MCF 10A (cell line): ENCODE measurements at regions not wholly inside any gene's neighbourhood (a gene's known extent, or its start where the extent isn't known, plus 50 kb on each side); places are given as distances from the start of the nearest gene placed in this dataset.

Experiments
- BruUV-seq: library from RNA; stranded (reverse); fragments of 400-500 nt; replicated peaks from 2 replicates; lab custom pipeline; 2021; lab: Mats Ljungman, UMichigan
- CTCF ChIA-PET: fragments of 300-600 bp; sonication (Branson Sonifier 250); formaldehyde crosslinking; extraction: SDS; loops from one replicate; lab custom pipeline; 2021; ENCODE audit warnings: antibody characterized with exemption, inconsistent platforms; lab: Yijun Ruan, JAX
- POLR2A ChIA-PET: fragments of 300-600, 350-650 bp; sonication (Branson Sonifier 250); formaldehyde crosslinking; extraction: SDS; loops from one replicate; lab custom pipeline; 2020; ENCODE audit warnings: antibody characterized with exemption, inconsistent platforms; lab: Yijun Ruan, JAX
- DNase-seq: peaks from one replicate; pipeline ENCODE4 v3.0.0-alpha.2; 2018; ENCODE audit not compliant: unreplicated experiment
- H3K27ac Mint-ChIP-seq: one replicate; pipeline ENCODE4 v1.8.0; 2022; ENCODE audit warnings: mild to moderate bottlenecking, low read depth, mixed read lengths; ENCODE audit not compliant: unreplicated experiment
- H3K27me3 Mint-ChIP-seq: one replicate; pipeline ENCODE4 v1.8.0; 2022; ENCODE audit warnings: mixed read lengths; ENCODE audit not compliant: insufficient read depth, unreplicated experiment
- H3K36me3 Mint-ChIP-seq: one replicate; pipeline ENCODE4 v1.8.0; 2022; ENCODE audit warnings: mild to moderate bottlenecking, moderate library complexity, mixed read lengths; ENCODE audit not compliant: insufficient read depth, unreplicated experiment
- H3K4me1 Mint-ChIP-seq: one replicate; pipeline ENCODE4 v1.8.0; 2022; ENCODE audit warnings: mixed read lengths; ENCODE audit not compliant: insufficient read depth, unreplicated experiment
- H3K4me3 Mint-ChIP-seq: one replicate; pipeline ENCODE4 v1.8.0; 2022; ENCODE audit warnings: mild to moderate bottlenecking, moderate library complexity, mixed read lengths; ENCODE audit not compliant: unreplicated experiment
- H3K9me3 Mint-ChIP-seq: one replicate; pipeline ENCODE4 v1.8.0; 2022; ENCODE audit warnings: mixed read lengths; ENCODE audit not compliant: unreplicated experiment
- intact Hi-C: fragments of 100-400 bp; cut with micrococcal nuclease; formaldehyde crosslinking; loops from 2 replicates; pipeline ENCODE4 v1.14.1; 2022
- TF ChIP-seq, protein P1 (sequence below): fragments of 200-600 bp; IDR thresholded peaks from one replicate; pipeline ENCODE4 v1.8.0; 2022; ENCODE audit warnings: antibody characterized with exemption, mild to moderate bottlenecking; ENCODE audit not compliant: unreplicated experiment

GRCh38 chr2:167880415-167880814, 367.0 kb downstream of the STK39 start:
- H3K27me3 Mint-ChIP-seq, result peaks cover 46% of the 10 kb centered on the region
- intact Hi-C loops, result no loop called here
- TF ChIP-seq, protein P1, sequence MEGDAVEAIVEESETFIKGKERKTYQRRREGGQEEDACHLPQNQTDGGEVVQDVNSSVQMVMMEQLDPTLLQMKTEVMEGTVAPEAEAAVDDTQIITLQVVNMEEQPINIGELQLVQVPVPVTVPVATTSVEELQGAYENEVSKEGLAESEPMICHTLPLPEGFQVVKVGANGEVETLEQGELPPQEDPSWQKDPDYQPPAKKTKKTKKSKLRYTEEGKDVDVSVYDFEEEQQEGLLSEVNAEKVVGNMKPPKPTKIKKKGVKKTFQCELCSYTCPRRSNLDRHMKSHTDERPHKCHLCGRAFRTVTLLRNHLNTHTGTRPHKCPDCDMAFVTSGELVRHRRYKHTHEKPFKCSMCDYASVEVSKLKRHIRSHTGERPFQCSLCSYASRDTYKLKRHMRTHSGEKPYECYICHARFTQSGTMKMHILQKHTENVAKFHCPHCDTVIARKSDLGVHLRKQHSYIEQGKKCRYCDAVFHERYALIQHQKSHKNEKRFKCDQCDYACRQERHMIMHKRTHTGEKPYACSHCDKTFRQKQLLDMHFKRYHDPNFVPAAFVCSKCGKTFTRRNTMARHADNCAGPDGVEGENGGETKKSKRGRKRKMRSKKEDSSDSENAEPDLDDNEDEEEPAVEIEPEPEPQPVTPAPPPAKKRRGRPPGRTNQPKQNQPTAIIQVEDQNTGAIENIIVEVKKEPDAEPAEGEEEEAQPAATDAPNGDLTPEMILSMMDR, result no peak
- CTCF ChIA-PET, result no interaction called here
- DNase-seq, result no peak
- POLR2A ChIA-PET, result no interaction called here
- H3K9me3 Mint-ChIP-seq, result peaks cover 7% of the 10 kb centered on the region
- no peak overlapping the region for H3K27ac Mint-ChIP-seq
- H3K4me3 Mint-ChIP-seq, result no peak overlapping the region
- BruUV-seq, result no TSS peak
- H3K4me1 Mint-ChIP-seq, result no peaks in the 10 kb centered on the region
- peaks cover 5% of the 10 kb centered on the region for H3K36me3 Mint-ChIP-seq

- no peak for DNase-seq
Measured at GRCh38 chr2:167875529-167875928, 371.9 kb downstream of the STK39 start.

DNA sequence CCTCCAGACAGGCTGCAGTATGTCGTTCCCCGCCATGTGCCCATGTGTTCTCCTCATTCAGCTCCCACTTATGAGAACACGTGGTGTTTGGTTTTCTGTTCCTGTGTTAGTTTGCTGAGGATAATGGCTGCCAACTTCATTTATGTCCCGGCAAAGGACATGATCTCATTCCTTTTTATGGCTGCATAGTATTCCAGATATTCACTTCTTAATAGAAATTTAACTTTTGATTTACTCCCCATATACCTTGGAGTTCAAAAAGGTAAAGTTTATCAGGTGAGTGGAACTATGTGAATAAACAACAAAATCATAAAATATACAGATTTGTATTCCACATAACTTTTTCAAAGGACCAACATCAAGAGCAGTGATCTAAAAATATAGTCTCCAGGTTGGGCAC, 372.6 kb downstream of the STK39 start:
- ChIA-PET POLR2A (no interaction called here), CTCF (interaction anchor here (0.7 kb wide), 1 partner anchor 216 kb away, joined by 3 read pairs; no protein-coding TSS in a partner anchor)
- no peak overlapping the region for H3K27ac Mint-ChIP-seq
- H3K9me3 Mint-ChIP-seq, result no peaks in the 10 kb centered on the region
- H3K4me1 Mint-ChIP-seq, result no peaks in the 10 kb centered on the region
- BruUV-seq, result no TSS peak
- H3K4me3 Mint-ChIP-seq, result no peak overlapping the region
- intact Hi-C loops, result no loop called here
- no peak for DNase-seq
- peaks cover 5% of the 10 kb centered on the region for H3K36me3 Mint-ChIP-seq
- TF ChIP-seq, protein P1, result no peak
- H3K27me3 Mint-ChIP-seq, result peaks cover 8% of the 10 kb centered on the region

More at GRCh38 chr2:167875529-167875928, 371.9 kb downstream of the STK39 start:
- H3K4me1 Mint-ChIP-seq, result no peaks in the 10 kb centered on the region
- peaks cover 13% of the 10 kb centered on the region for H3K27me3 Mint-ChIP-seq
- POLR2A ChIA-PET, result interaction anchor here (1.3 kb wide), 1 partner anchor 17 kb away, joined by 4 read pairs; no protein-coding TSS in a partner anchor
- H3K9me3 Mint-ChIP-seq, result no peaks in the 10 kb centered on the region
- H3K27ac Mint-ChIP-seq, result no peak overlapping the region
- no peak overlapping the region for H3K4me3 Mint-ChIP-seq
- peaks cover 5% of the 10 kb centered on the region for H3K36me3 Mint-ChIP-seq
- no TSS peak for BruUV-seq
- TF ChIP-seq, protein P1, result no peak
- intact Hi-C loops, result no loop called here
- CTCF ChIA-PET, result interaction anchor here (0.7 kb wide), 1 partner anchor 215 kb away, joined by 3 read pairs; no protein-coding TSS in a partner anchor

DNA sequence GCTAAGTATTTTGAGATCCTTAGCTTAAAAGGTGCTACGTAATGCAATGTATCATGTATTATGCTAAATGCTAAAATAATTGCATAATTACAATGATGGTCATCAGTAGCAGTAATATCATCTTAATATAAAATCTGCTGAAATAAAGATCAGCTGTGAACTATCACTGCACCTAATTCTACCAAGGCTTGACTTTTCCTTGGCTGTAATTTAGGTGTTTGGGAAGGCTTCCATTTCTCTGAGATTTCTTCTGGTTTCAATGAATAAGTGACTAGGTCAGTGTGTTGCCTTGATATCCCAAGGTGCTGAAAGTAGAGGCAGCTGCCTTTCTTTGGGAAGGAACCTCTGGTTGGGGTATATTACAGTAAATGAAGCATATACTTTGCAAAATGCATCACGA, 376.1 kb downstream of the STK39 start:
- Mint-ChIP-seq H3K4me3 (no peak overlapping the region), H3K27ac (no peak overlapping the region), H3K27me3 (no peaks in the 10 kb centered on the region), H3K36me3 (peaks cover 3% of the 10 kb centered on the region), H3K4me1 (no peaks in the 10 kb centered on the region), H3K9me3 (no peaks in the 10 kb centered on the region)
- TF ChIP-seq, protein P1, result no peak
- POLR2A ChIA-PET, result no interaction called here
- DNase-seq, result no peak
- BruUV-seq, result no TSS peak
- CTCF ChIA-PET, result interaction anchor here (0.7 kb wide), 1 partner anchor 80 kb away, joined by 6 read pairs; no protein-coding TSS in a partner anchor
- intact Hi-C loops, result no loop called here
